Fibroblast of villous mesenchyme (primary cell): ENCODE measurements at regions not wholly inside any gene's neighbourhood (a gene's known extent, or its start where the extent isn't known, plus 50 kb on each side); places are given as distances from the start of the nearest gene placed in this dataset.

ENCODE experiments used
- DNase-seq: peaks from one replicate; pipeline ENCODE4 v3.0.0-alpha.2; 2010; ENCODE audit warnings: low read depth
- H3K4me3 ChIP-seq: 2 replicates; pipeline ENCODE4 v1.5.1; 2011; ENCODE audit warnings: low read depth, mild to moderate bottlenecking, low read length
- CTCF ChIP-seq: IDR thresholded peaks from 2 replicates; pipeline ENCODE4 v1.5.1; 2012; ENCODE audit warnings: low read depth, mild to moderate bottlenecking, low read length; ENCODE audit not compliant: insufficient read depth

GRCh38 chr4:10348241-10348640 lies 109.0 kb downstream of the ZNF518B start:
- DNase-seq = no peak
- H3K4me3 ChIP-seq = no peak overlapping the region
- TF ChIP-seq CTCF = no peak

- no peak for TF ChIP-seq CTCF
- DNase-seq = no peak
- H3K4me3 ChIP-seq = no peak overlapping the region
Measured at GRCh38 chr4:10347815-10348214, 109.4 kb downstream of the ZNF518B start.

- no peak for DNase-seq
- H3K4me3 ChIP-seq = no peak overlapping the region
- no peak for TF ChIP-seq CTCF
Measured at GRCh38 chr4:10347281-10347795, 109.9 kb downstream of the ZNF518B start.

- no peak overlapping the region for H3K4me3 ChIP-seq
- TF ChIP-seq CTCF = no peak
- no peak for DNase-seq
Measured at GRCh38 chr4:10346023-10346422, 111.2 kb downstream of the ZNF518B start.

GRCh38 chr4:10345381-10345784 lies 111.8 kb downstream of the ZNF518B start:
- TF ChIP-seq CTCF = no peak
- no peak overlapping the region for H3K4me3 ChIP-seq
- no peak for DNase-seq

GRCh38 chr4:10344824-10345223 lies 112.4 kb downstream of the ZNF518B start:
- H3K4me3 ChIP-seq = no peak overlapping the region
- TF ChIP-seq CTCF = no peak
- DNase-seq = no peak

GRCh38 chr4:10343656-10344055 lies 113.6 kb downstream of the ZNF518B start:
- no peak for TF ChIP-seq CTCF
- DNase-seq = no peak
- no peak overlapping the region for H3K4me3 ChIP-seq
